Ishikawa (cell line): ENCODE measurements at regions not wholly inside any gene's neighbourhood (a gene's known extent, or its start where the extent isn't known, plus 50 kb on each side); places are given as distances from the start of the nearest gene placed in this dataset.

ENCODE experiments used
- CEBPB ChIP-seq: IDR thresholded peaks from 2 replicates; pipeline ENCODE4 v1.6.1; 2012
- CREB1 ChIP-seq: IDR thresholded peaks from 2 replicates; pipeline ENCODE4 v1.6.1; 2012; ENCODE audit warnings: low read depth
- EGR1 ChIP-seq: IDR thresholded peaks from 2 replicates; pipeline ENCODE4 v1.6.1; 2012
- EP300 ChIP-seq: IDR thresholded peaks from 2 replicates; pipeline ENCODE4 v1.6.1; 2012; ENCODE audit warnings: borderline replicate concordance
- FOXM1 ChIP-seq: IDR thresholded peaks from 2 replicates; pipeline ENCODE4 v1.6.1; 2012; ENCODE audit warnings: low read depth, borderline replicate concordance
- MAX ChIP-seq: IDR thresholded peaks from 2 replicates; pipeline ENCODE4 v1.6.1; 2012
- NFIC ChIP-seq: IDR thresholded peaks from 2 replicates; pipeline ENCODE4 v1.6.1; 2012
- RAD21 ChIP-seq: IDR thresholded peaks from 2 replicates; pipeline ENCODE4 v1.6.1; 2012; ENCODE audit warnings: low read depth
- REST ChIP-seq: IDR thresholded peaks from 2 replicates; pipeline ENCODE4 v1.6.1; 2012; ENCODE audit warnings: low read depth, mild to moderate bottlenecking
- TAF1 ChIP-seq: IDR thresholded peaks from 2 replicates; pipeline ENCODE4 v1.6.1; 2012; ENCODE audit warnings: low read depth, mild to moderate bottlenecking
- TCF12 ChIP-seq: IDR thresholded peaks from 2 replicates; pipeline ENCODE4 v1.6.1; 2012; ENCODE audit warnings: low read depth
- TEAD4 ChIP-seq: IDR thresholded peaks from 2 replicates; pipeline ENCODE4 v1.6.1; 2012
- USF1 ChIP-seq: IDR thresholded peaks from 2 replicates; pipeline ENCODE4 v1.6.1; 2012
- YY1 ChIP-seq: IDR thresholded peaks from 2 replicates; pipeline ENCODE4 v1.6.1; 2012; ENCODE audit warnings: low read depth
- ZBTB7A ChIP-seq: IDR thresholded peaks from 2 replicates; pipeline ENCODE4 v1.6.1; 2012; ENCODE audit warnings: low read depth

GRCh38 chr16:35365675-35366074 lies 1906.3 kb downstream of the TP53TG3F start:
- no peak for TF ChIP-seq EGR1
- TF ChIP-seq CEBPB, result peak; percentile 49
- TF ChIP-seq REST, result no peak
- no peak for TF ChIP-seq MAX
- TF ChIP-seq TEAD4, result no peak
- no peak for TF ChIP-seq EP300

- no peak for TF ChIP-seq YY1
- TF ChIP-seq CEBPB, result no peak
- TF ChIP-seq TAF1, result no peak
- no peak for TF ChIP-seq EGR1
- no peak for TF ChIP-seq NFIC
- TF ChIP-seq EP300, result no peak
- no peak for TF ChIP-seq ZBTB7A
- TF ChIP-seq TEAD4, result no peak
- TF ChIP-seq RAD21, result no peak
- TF ChIP-seq MAX, result no peak
- no peak for TF ChIP-seq TCF12
- no peak for TF ChIP-seq CREB1
- no peak for TF ChIP-seq FOXM1
- TF ChIP-seq USF1, result no peak
These were observed 1911.2 kb downstream of the TP53TG3F start for GRCh38 chr16:35370617-35371016.

- TF ChIP-seq TEAD4 (no peak), EP300 (no peak), TAF1 (no peak), MAX (no peak), YY1 (no peak), ZBTB7A (no peak), TCF12 (no peak), NFIC (no peak), EGR1 (no peak), REST (no peak), CEBPB (no peak), CREB1 (no peak)
These were observed 1917.7 kb downstream of the TP53TG3F start for GRCh38 chr16:35377142-35377541.

- TF ChIP-seq EGR1 (no peak), MAX (no peak)
These were observed 1927.2 kb downstream of the TP53TG3F start for GRCh38 chr16:35386619-35387018.

- TF ChIP-seq CEBPB, result no peak
- peak; percentile 75 for TF ChIP-seq RAD21
These were observed 1931.9 kb downstream of the TP53TG3F start for GRCh38 chr16:35391328-35391727.

- TF ChIP-seq NFIC (no peak), EGR1 (no peak), MAX (no peak), CREB1 (no peak), YY1 (no peak), TEAD4 (no peak), CEBPB (no peak), EP300 (no peak), TAF1 (no peak), ZBTB7A (no peak), USF1 (no peak), TCF12 (no peak), RAD21 (no peak), FOXM1 (no peak), REST (no peak)
These were observed 1938.8 kb downstream of the TP53TG3F start for GRCh38 chr16:35398180-35398579.
